ENCODE measurements at regions not wholly inside any gene's neighbourhood (a gene's known extent, or its start where the extent isn't known, plus 50 kb on each side); places are given as distances from the start of the nearest gene placed in this dataset.

GRCh38 chrX:40383969-40384368 is 196.8 kb upstream of the ATP6AP2 start:
- TF ChIP-seq POLR2A (IDR thresholded peaks at IDR 0.05; ENCODE audit: low read length) (no peak), RNF2 (IDR thresholded peaks at IDR 0.05; ENCODE audit: borderline replicate concordance, low read depth) (no peak), CBX2 (IDR thresholded peaks at IDR 0.05; ENCODE audit: borderline replicate concordance, low read depth) (no peak), CTCF (IDR thresholded peaks at IDR 0.05) (no peak), PHF8 (IDR thresholded peaks at IDR 0.05; ENCODE audit: borderline replicate concordance, low read depth) (no peak), JUN (IDR thresholded peaks at IDR 0.05) (no peak), MYC (IDR thresholded peaks at IDR 0.05; ENCODE audit: borderline replicate concordance, low read length) (no peak), SMC3 (IDR thresholded peaks at IDR 0.05) (no peak), CHD4 (IDR thresholded peaks at IDR 0.05; ENCODE audit: borderline replicate concordance) (no peak), ESRRA (IDR thresholded peaks at IDR 0.05; ENCODE audit: borderline replicate concordance, low read length) (no peak)
- TF ChIP-seq, protein P1, sequence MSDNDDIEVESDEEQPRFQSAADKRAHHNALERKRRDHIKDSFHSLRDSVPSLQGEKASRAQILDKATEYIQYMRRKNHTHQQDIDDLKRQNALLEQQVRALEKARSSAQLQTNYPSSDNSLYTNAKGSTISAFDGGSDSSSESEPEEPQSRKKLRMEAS (IDR thresholded peaks at IDR 0.05), result no peak
- TF ChIP-seq, protein P2, sequence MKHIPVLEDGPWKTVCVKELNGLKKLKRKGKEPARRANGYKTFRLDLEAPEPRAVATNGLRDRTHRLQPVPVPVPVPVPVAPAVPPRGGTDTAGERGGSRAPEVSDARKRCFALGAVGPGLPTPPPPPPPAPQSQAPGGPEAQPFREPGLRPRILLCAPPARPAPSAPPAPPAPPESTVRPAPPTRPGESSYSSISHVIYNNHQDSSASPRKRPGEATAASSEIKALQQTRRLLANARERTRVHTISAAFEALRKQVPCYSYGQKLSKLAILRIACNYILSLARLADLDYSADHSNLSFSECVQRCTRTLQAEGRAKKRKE (CRISPR knock-in tag; IDR thresholded peaks at IDR 0.05; ENCODE audit: low read depth), result no peak
- TF ChIP-seq, protein P3, sequence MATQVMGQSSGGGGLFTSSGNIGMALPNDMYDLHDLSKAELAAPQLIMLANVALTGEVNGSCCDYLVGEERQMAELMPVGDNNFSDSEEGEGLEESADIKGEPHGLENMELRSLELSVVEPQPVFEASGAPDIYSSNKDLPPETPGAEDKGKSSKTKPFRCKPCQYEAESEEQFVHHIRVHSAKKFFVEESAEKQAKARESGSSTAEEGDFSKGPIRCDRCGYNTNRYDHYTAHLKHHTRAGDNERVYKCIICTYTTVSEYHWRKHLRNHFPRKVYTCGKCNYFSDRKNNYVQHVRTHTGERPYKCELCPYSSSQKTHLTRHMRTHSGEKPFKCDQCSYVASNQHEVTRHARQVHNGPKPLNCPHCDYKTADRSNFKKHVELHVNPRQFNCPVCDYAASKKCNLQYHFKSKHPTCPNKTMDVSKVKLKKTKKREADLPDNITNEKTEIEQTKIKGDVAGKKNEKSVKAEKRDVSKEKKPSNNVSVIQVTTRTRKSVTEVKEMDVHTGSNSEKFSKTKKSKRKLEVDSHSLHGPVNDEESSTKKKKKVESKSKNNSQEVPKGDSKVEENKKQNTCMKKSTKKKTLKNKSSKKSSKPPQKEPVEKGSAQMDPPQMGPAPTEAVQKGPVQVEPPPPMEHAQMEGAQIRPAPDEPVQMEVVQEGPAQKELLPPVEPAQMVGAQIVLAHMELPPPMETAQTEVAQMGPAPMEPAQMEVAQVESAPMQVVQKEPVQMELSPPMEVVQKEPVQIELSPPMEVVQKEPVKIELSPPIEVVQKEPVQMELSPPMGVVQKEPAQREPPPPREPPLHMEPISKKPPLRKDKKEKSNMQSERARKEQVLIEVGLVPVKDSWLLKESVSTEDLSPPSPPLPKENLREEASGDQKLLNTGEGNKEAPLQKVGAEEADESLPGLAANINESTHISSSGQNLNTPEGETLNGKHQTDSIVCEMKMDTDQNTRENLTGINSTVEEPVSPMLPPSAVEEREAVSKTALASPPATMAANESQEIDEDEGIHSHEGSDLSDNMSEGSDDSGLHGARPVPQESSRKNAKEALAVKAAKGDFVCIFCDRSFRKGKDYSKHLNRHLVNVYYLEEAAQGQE (IDR thresholded peaks at IDR 0.05), result no peak
